Mesothelial cell of epicardium (in vitro differentiated cells): ENCODE measurements at regions not wholly inside any gene's neighbourhood (a gene's known extent, or its start where the extent isn't known, plus 50 kb on each side); places are given as distances from the start of the nearest gene placed in this dataset.

ENCODE experiments used
- DNase-seq, 2 experiments: peaks; one replicate each; pipeline ENCODE4 v3.0.0; 2021; ENCODE audit warnings: low spot score in 2 of 2; ENCODE audit not compliant: unreplicated experiment in 2 of 2
- H3K27ac Mint-ChIP-seq: 2 replicates; pipeline ENCODE4 v1.8.0; 2021; ENCODE audit warnings: mixed read lengths
- H3K27me3 Mint-ChIP-seq: 2 replicates; pipeline ENCODE4 v1.8.0; 2021; ENCODE audit warnings: low read depth, mixed read lengths
- H3K36me3 Mint-ChIP-seq: 2 replicates; pipeline ENCODE4 v1.8.0; 2021; ENCODE audit warnings: mixed read lengths
- H3K4me1 Mint-ChIP-seq: 2 replicates; pipeline ENCODE4 v1.8.0; 2021; ENCODE audit warnings: mixed read lengths
- H3K4me3 Mint-ChIP-seq: 2 replicates; pipeline ENCODE4 v1.8.0; 2021; ENCODE audit warnings: mild to moderate bottlenecking, moderate library complexity, mixed read lengths
- H3K9me3 Mint-ChIP-seq: 2 replicates; pipeline ENCODE4 v1.8.0; 2021; ENCODE audit warnings: mixed read lengths
- TF ChIP-seq, protein P1 (sequence below): fragments of 200-600 bp; sonication (generic); IDR thresholded peaks from one replicate; pipeline ENCODE4 v1.5.0; 2021; ENCODE audit warnings: antibody characterized with exemption; ENCODE audit not compliant: unreplicated experiment

DNA sequence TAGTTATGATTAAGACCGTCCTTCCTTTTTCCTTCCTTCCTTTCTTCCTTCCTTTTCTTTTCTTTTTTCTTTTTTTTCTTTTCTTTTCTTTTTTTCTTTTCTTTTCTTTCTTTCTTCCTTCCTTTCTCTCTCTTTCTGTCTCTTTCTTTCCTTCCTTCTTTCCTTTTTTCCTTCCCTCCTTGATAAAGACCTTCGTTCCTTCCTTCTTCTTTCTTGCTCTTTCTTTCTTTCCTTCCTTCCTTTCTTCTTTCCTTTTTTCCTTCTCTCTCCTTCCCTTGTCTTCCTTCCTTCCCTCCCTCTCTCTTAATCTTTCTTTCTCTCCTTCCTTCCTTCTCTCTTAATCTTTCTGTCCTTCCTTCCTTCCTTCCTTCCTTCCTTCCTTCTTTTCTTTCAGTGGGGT is 130.9 kb downstream of the PAPOLA start:
- Mint-ChIP-seq H3K9me3 (no peaks in the 10 kb centered on the region), H3K27me3 (peaks cover 20% of the 10 kb centered on the region), H3K36me3 (no peaks in the 10 kb centered on the region), H3K4me3 (no peak overlapping the region), H3K4me1 (no peaks in the 10 kb centered on the region), H3K27ac (no peak overlapping the region)
- DNase-seq = no peak
- TF ChIP-seq, protein P1, sequence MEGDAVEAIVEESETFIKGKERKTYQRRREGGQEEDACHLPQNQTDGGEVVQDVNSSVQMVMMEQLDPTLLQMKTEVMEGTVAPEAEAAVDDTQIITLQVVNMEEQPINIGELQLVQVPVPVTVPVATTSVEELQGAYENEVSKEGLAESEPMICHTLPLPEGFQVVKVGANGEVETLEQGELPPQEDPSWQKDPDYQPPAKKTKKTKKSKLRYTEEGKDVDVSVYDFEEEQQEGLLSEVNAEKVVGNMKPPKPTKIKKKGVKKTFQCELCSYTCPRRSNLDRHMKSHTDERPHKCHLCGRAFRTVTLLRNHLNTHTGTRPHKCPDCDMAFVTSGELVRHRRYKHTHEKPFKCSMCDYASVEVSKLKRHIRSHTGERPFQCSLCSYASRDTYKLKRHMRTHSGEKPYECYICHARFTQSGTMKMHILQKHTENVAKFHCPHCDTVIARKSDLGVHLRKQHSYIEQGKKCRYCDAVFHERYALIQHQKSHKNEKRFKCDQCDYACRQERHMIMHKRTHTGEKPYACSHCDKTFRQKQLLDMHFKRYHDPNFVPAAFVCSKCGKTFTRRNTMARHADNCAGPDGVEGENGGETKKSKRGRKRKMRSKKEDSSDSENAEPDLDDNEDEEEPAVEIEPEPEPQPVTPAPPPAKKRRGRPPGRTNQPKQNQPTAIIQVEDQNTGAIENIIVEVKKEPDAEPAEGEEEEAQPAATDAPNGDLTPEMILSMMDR = no peak

DNA sequence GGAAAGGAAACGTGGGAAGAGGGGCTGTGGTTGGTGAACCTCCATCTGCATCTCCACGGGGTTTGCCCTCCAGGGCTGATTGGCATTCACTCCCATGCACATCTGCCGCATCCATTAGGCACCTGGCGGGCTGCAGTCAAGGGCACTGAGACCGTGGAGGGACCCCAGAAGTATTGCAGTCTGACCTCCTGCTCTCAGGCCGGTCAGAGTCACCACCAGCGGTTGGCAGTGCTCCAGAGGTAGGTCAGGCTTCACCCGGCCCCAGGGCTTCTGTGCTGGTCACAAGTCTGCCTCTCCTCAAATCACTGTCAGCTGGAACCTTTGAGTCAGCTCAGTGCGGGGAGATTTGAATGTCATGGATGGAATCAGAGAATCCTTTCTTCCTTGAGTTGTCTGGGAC is 132.3 kb downstream of the PAPOLA start:
- H3K27ac Mint-ChIP-seq = no peak overlapping the region
- H3K27me3 Mint-ChIP-seq = peaks cover 24% of the 10 kb centered on the region
- no peaks in the 10 kb centered on the region for H3K9me3 Mint-ChIP-seq
- no peaks in the 10 kb centered on the region for H3K4me1 Mint-ChIP-seq
- no peaks in the 10 kb centered on the region for H3K36me3 Mint-ChIP-seq
- TF ChIP-seq, protein P1 = no peak
- no peak overlapping the region for H3K4me3 Mint-ChIP-seq
- no peak for DNase-seq

GRCh38 chr14:96634896-96635295 is 132.7 kb downstream of the PAPOLA start:
- peaks cover 24% of the 10 kb centered on the region for H3K27me3 Mint-ChIP-seq
- no peaks in the 10 kb centered on the region for H3K36me3 Mint-ChIP-seq
- H3K27ac Mint-ChIP-seq = no peak overlapping the region
- H3K4me1 Mint-ChIP-seq = no peaks in the 10 kb centered on the region
- no peaks in the 10 kb centered on the region for H3K9me3 Mint-ChIP-seq
- TF ChIP-seq, protein P1 = no peak
- no peak for DNase-seq
- no peak overlapping the region for H3K4me3 Mint-ChIP-seq

GRCh38 chr14:96635850-96636249 is 133.7 kb downstream of the PAPOLA start:
- H3K9me3 Mint-ChIP-seq = no peaks in the 10 kb centered on the region
- TF ChIP-seq, protein P1 = no peak
- no peak overlapping the region for H3K27ac Mint-ChIP-seq
- peaks cover 26% of the 10 kb centered on the region for H3K27me3 Mint-ChIP-seq
- DNase-seq = peak in 1 of 2 experiments; percentile 24
- no peaks in the 10 kb centered on the region for H3K36me3 Mint-ChIP-seq
- H3K4me1 Mint-ChIP-seq = no peaks in the 10 kb centered on the region
- no peak overlapping the region for H3K4me3 Mint-ChIP-seq

DNA sequence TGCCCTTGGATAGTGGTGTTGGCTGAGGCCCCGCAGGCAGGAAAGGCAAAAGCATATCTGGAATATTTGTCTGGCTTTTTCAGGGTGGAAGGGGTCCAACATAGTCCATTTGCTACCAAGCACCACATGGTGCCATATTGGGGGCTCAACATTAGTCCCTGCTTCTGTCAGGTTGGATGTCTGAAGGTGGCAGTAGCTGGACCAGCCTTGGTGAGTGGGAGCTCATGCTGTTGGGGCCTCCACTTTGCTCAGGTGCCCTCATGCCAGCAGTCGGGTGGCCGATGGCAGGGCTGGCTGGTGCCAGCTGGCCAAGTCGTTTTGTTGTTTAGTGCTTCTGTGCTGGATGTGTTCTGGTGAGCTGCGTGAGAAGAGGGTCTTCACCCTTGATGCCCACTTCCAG is 135.3 kb downstream of the PAPOLA start:
- H3K36me3 Mint-ChIP-seq = no peaks in the 10 kb centered on the region
- H3K27me3 Mint-ChIP-seq = peaks cover 26% of the 10 kb centered on the region
- no peaks in the 10 kb centered on the region for H3K9me3 Mint-ChIP-seq
- TF ChIP-seq, protein P1 = no peak
- DNase-seq = peak in 1 of 2 experiments; percentile 30
- no peaks in the 10 kb centered on the region for H3K4me1 Mint-ChIP-seq
- no peak overlapping the region for H3K4me3 Mint-ChIP-seq
- H3K27ac Mint-ChIP-seq = no peak overlapping the region
